C4-2B (cell line): ENCODE measurements at regions not wholly inside any gene's neighbourhood (a gene's known extent, or its start where the extent isn't known, plus 50 kb on each side); places are given as distances from the start of the nearest gene placed in this dataset.

Source experiments
- CTCF ChIP-seq: fragments of 450-650 bp; conservative IDR thresholded peaks from 2 replicates; pipeline ENCODE4 v1.5.1; 2017; ENCODE audit warnings: mild to moderate bottlenecking
- ZFX ChIP-seq: fragments of 450-650 bp; IDR thresholded peaks from 2 replicates; pipeline ENCODE4 v1.6.1; 2017

DNA sequence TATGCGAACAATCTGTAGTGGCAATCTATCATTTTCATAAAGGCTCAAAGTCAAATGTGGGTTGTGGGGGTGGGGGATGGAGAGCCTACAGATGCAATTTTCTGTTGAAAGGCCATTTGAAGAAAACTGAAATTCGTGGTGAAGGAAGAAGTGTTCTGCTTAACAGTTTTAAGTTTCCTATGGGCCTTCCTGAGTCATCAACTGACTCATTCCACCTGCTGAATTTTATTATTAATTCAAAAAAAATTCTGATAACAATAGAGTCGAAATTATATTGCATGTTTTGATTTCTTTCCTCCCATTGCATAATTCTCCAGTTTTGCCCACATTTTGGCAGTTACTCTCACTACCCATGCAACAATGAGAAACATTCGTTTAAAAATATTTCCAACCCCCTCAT lies 622.3 kb upstream of the ARID1B start:
- TF ChIP-seq CTCF (no peak), ZFX (no peak)
